Globus pallidus (tissue), 1 donor: ENCODE measurements at regions not wholly inside any gene's neighbourhood (a gene's known extent, or its start where the extent isn't known, plus 50 kb on each side); places are given as distances from the start of the nearest gene placed in this dataset.
A peak's percentile ranks its signal among the peaks of the same experiment; 100 is the strongest.

Experiments used
- DNase-seq: peaks from one replicate; pipeline ENCODE4 v3.0.0-alpha.2; 2015; ENCODE audit warnings: low spot score

DNA sequence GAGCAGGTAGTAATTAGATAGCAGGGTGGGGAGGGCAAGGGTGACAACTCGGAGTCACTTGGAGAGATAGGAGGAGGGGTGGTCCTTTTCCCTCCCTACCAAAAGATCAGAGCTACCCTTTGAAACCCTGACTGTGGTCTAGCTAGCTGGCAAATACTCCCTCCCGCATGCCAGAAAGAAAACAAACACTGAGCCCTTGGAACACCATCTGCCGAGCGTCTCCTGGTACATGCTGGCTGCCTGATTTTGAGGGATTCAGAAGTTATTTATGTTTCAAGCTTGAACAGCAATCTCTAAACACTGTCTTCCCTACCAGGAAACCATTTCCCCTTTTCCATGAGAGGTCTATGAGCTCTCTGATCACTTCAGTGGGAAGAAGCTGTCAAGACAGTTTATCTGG, 291.6 kb upstream of the CFAP20DC start:
- DNase-seq: peak; percentile 20

DNA sequence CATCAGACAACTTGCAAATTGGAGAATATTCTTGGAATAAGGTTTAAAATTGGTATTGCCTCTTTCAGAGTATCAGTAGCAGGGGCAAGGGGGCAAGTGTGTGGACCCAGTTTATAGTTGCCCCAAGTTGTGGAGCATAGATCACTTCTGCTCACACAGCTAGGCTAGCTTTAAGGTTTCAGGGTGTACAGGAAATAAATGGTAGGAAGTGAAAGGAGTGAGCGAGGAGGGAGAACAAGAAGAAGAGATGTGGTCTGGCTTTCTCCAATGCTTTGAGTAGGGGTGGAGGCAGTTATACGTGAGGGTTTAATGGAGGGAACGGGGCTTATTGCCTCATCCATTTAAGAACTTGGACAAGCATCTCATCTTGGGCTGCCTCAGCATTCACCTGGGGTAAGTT, 290.0 kb upstream of the CFAP20DC start:
- DNase-seq: no peak

DNA sequence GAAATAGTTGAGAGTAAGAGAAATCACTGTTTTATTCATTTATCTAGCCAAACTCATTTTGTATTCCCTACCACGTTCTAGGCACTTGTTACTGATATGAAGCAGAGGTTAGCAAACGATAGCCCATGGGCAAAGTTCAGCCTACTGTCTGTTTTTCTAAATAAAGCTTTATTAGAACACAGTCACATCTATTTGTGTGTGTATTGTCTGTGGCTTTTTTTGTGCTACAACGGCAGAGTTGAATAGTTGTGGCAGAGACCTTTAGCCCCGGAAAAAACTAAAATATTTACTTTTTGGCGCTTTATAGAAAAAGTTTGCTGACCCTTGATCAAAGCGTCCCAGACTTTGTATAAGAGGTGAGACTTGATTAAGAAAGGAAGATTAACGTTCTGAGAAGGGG, 289.1 kb upstream of the CFAP20DC start:
- DNase-seq: no peak

DNA sequence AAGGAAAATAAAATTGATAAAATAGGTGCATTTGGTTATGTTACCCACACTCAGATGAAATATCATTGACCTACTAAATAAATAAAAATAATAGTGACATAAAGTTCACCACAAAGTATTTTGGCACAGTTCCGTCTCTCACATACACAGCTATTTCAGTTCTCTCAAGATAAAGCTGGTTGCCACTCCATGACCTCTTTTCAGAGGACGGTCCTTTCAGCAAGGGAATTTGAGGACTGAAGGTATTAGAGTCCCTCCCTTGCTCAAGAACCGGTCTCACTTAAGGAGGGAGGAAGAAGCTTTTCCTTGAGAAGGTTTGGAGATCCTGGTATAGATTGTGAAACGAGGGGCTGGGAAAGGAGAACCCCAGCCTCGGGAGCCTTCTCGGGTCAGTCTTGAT, 285.5 kb upstream of the CFAP20DC start:
- no peak for DNase-seq

DNA sequence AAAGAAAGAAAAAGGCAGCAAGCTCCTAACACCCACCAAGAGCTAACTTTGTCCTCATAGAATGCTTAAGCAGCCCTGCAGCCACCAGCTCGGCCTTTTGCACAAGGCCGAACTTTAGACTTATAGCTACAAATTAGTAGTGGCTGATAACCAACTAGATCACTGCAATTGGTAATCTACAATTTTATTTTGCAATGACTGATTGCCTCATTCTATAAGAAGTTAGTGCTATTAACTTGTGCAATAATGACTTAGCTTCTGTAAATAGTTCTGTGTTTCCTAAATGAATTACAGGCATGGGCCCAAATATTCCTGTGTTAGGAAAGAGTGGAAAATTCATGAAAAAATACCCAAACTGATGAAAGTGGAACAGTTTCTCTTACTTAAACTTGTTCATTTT, 284.8 kb upstream of the CFAP20DC start:
- no peak for DNase-seq

DNA sequence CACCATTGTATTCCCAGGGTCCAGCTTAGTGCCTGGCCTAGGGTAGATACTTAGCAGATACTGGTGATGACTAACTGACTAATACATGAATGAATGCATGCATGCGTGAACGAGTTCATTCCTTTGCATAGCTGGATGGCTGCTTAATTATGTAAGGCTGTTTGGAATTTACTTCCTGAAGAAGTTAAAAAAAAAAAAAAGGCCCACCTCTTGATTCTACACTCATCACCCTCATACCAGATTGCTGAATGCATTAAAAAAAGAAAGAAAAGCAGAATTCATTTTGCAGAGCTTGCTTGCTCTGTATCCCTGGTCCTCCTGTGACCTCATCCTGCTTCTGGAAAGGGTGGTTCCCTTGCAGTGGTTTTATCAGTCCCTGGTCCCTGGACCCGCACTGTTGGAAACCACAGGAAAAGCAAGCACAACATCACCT, 277.6 kb upstream of the CFAP20DC start:
- DNase-seq: no peak

DNA sequence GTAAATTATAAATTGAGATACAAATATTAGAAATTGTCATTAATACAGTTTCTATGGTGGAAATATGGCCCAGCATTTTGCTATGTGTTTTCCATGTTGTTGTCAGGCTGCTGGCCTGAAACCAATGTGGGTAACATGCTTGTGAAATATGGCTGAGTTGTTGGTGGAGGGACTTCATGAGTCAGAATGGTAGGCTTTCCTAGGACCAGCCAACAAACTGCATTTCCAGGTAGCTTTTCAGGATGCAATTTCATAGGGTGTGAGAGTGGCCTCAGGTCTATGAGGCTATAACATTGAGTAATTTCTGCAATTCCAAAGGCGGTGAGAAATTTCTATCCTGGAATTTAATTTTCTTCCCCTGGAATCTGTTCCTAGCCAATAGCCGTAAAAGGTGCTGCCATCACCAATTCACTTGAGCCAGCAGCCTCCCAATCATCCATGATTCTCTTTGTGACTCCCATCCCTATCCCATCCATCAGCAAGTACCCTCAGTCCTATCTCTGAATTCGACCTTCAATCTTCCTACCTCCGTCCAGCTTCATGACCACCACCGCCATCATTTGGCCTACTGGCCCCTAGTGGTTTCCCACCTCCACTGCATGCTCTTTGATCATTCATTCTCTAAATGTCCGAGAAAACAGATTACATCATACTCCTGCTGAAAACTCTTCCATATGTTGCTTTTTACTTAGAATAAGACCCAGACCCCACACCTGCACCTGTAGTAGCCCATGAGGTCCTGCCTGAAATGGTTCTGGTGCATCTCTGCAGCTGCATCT, 276.6 kb upstream of the CFAP20DC start:
- no peak for DNase-seq

DNA sequence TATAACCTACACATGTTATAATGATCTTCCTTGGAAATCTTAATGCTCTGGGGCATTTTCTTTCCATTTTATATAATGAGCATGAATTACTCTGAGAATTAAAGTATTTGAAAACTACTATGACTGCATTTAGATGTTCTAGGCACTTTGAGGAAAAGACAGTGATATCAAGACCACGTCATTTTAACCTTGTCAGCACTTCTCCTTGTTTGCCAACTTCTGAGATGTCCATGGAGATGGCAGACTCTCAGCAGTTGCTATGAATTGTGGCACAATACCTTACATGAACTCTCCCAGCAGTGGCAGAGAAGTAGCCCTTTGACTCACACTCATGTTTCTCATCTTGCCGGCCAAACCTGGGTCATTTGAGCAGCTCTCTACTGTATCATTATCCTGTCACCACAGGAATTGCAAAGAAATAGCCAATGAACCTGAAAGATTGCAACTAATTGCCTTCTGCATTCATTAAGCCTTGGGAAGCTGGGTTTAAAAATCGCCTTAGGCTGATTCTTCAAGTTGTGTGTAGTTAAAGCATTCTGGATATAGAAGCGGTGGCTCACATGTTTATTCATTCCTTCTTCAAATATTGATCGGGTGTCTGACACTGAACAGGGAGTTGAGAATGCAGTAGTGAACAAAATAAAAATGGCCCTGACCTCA, 272.2 kb upstream of the CFAP20DC start:
- no peak for DNase-seq

DNA sequence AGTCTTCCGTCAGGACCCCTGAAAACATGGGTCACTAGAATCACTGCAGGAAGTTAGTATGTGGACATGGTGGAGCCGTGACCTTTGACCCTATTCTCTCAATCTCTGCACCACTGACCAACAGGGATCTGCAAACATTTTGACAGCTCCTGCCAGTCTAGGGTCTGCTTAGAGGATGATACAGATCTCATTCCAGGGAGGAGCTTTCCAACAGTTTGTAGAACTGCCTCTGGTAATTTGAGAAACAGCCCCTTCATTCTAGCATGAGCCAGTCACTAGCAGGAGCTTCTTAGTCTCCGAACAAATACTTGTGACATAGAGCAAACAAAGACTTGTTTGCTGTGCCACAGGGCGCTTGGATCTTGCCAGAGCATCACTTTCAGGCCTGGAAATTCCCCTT, 270.3 kb upstream of the CFAP20DC start:
- no peak for DNase-seq

DNA sequence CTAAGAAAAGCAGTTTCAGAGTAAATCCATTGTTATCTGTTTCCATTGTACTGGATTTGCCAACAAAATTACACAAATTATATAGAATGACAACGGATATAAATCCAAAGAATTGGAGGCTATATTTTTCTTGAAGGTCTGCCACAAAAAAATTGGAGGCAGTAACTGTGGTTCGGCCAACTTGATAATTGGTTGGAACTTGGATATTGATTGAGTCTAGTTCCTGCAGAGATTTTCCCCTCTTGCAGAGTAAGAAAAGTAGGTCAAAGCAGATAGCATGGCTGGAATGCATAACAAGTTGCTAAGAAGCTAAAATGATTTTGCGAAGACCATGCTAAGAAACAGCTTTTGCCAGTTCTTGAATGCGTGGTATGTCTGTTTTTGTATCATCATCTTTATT, 269.6 kb upstream of the CFAP20DC start:
- DNase-seq: no peak

DNA sequence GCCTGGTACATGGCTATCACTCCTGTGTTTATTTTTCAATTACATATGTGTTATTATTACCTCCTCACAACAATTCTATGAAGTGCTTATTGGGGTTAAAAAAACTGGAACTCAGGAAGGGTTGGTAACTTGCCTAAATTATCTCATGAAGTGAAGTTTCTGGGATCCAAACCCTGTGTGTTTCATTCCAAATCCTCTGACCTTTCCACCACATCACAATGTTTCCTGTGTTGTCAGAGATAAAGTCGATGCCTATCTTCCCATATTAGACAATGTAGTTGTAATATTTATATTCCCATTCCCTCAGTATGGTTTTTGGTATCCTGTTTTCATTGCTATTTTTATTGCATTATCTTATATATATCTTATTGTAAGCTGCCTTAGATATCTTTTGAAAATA, 269.1 kb upstream of the CFAP20DC start:
- DNase-seq: no peak

DNA sequence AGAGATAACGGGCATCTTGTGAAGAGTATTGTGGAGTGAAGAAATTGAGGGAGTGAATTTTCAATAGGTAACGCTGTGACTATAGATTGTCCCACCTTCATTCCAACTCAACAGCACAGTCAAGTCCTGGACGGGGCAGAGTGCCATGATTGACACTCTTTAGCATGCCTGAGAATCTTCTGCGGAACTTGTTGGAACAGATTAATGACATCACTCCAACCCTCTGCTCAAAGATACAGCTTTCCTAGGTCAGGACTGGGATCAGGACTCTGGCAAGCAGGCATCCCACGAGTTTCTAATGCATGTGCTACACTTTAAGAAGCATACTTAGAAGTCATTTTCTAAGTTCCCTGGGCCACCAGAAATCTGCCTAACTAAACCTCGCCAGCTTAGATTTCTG, 267.6 kb upstream of the CFAP20DC start:
- no peak for DNase-seq

DNA sequence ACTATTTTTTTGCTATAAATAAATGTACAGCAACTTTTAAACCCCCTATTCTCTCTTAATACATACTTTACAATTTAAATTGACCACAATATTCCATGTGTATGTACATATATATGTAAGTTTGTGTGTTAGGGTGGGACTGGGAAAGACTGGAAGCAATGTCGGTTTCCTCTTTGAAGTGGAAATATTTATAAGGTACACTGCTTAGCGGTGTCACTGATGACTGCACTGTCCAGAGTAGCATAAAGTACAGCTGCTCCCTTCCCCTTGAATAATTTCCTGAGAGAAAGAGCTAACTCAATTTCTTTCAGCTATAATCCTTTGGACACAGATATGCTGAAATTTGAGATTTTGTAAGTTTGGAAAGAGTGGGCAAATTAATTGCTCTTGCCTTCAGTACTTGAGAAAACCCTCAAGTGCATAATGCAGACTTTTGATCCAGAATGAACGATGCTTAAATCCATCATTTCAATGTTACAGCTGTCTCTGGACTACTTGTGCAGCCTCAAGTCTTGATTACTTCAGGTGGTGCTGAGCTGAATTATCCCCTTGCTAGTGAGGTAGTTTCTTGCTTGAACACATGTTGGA, 267.0 kb upstream of the CFAP20DC start:
- no peak for DNase-seq

DNA sequence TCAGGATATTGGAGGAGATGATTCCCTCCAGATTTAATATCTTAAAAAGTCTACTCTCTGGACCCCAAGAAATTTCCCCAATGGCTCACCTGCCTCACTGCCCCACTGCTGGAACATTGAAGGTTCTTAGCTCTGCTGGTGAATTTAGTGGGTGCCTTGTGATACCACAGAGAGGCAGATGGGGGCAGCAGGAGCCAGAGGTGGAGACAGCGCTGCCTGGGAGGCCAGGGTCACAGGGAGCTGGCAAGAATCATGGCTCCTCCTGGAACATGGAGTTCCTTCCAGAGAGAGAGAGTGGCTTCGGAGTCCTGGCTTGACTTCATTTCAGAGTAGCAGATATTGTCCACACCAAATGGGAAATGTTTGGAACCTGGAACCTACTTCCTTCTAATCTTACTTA, 263.5 kb upstream of the CFAP20DC start:
- peak; percentile 20 for DNase-seq

DNA sequence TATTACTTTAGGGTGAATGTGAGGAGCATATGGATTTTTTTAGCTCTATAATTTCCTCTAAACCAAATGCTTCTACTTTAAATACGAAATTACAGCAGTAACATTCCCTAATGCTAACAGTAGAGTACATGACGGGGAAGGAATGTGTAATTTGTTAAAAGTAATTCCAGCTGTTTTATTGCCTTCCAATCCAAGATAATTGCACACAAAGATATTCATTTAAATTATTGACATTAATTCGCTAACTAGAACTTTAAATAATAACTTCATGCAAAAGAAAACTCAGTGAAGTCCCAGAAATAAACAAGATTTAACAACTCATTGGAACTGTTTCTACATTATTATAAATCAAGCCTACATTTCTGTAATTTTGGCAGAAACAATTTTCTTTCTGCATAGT, 261.4 kb upstream of the CFAP20DC start:
- no peak for DNase-seq

DNA sequence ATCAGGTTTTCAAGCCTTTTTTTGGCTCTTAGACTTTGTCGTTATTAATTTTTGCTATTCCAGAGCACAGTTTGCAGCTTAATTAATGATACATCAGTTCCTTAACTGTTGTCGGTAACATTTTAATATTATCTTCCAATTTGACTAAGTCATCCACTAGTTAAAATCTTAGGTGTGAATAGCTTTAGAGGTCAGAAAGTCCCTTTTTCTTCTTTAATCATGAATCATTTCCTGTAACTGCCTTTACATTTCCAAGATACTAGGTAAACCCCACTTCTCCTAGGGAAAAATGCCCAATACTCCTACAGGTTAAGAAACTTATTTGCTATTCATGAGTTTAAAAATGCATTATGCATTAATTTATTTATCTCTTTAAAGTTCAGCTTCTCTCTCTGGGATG, 260.9 kb upstream of the CFAP20DC start:
- DNase-seq: no peak

DNA sequence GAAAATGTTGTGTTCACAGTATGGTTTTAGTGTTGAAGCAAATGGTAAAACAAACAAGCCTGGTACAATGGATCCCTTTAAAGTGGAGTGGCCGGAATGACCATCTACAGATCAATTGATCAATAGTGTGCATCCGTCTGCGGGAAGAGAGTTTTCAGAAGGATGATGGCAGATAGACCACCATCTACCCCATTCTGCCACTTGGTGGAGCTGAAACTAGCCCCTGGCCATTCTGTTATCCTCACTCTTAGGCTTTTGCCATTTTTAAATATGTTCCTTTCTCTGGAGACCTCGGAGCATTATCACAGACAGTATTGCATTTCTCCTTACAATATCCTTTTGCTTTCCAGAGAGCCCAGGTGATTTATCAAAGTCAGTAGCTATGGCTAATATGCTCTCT, 258.9 kb upstream of the CFAP20DC start:
- no peak for DNase-seq

DNA sequence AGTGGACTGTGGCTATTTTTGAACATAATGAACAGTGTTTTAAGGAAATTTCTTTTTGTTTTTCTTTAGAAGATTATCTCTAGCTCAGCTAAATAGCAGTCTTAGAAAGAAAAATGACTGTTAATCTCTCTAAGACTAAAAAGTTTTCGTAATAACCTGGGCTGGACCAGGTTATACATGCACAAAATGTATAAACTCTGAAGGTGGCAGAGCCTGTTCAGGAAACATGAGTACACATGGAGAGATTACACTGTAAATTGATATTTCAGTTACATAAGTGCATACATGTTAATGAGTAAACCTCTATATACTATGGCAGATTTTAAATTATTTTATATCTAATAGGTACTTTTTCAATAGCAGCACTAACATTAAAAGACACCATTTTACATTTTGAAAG, 258.2 kb upstream of the CFAP20DC start:
- no peak for DNase-seq

DNA sequence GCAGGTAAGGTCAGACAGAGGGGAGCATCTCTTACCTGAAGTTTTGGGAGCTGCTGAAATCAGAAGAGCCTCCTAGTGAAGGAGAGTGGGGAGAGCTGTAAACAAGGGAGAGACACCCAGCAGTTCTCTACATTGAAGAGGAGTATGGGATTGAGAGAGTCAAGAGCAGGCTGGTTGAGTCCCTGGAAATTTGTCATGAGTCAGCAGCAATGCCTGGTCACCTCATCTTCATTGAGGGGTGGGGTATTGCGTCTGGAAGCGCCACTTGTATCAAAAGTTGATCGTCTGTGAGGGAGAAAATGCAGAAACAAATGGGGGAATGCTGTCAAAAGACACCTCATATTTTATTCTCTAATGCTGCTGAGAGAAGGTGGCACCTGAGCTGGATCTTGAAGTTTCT, 256.6 kb upstream of the CFAP20DC start:
- DNase-seq: no peak

DNA sequence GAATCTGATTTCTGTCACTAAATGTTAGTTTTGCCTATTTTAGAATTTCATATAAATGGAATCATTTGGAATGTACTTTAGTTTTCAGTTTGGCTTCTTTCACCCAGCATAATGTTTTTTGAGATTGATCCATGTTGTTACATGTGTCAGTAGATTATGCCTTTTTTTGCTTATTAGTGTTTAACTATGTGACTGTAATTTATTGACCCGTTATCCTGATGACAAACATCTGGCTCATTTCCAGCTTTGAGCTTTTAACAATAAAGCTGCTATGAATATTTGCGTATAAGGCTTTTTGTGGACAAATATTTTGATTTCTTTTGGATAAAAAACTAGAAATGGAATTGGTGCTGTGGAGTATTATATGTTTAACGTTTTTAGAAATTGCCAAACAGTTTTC, 254.5 kb upstream of the CFAP20DC start:
- no peak for DNase-seq

DNA sequence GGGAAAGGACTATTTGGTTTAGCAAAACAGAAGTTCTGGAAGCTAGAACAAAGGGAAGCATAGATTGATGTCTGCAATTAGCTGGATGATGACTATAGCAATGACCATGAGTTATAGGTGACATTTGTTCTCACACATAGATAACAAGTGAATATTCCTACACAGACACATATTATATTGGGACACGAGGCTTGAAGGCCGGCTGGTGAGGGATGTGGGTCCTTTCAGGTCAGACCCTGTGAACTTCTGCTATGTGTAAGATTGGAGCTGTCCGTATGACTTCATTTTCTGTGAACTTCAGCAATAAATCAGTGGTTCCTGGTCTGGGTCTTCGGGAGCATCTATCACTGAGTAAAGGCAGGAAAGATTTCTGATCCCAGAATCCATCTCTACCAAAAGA, 253.6 kb upstream of the CFAP20DC start:
- DNase-seq: no peak

DNA sequence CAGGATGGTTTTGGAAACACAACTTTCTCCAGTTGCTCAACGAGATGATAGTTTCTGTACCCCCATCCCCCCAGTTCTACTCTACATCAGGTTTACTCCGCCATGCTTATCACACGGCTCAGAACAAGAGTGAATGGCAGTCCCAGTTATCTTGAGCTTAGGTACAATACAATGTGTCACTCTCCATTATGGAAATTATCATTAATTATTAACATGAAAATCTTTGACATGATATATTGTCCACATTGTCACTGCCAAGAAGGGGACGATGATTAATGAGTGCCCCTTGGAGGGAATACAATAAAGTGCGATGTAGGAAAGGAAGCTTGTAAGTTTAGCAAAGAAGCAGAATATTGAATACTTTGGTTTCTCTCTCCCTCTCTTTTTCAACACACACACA, 252.6 kb upstream of the CFAP20DC start:
- DNase-seq: no peak

DNA sequence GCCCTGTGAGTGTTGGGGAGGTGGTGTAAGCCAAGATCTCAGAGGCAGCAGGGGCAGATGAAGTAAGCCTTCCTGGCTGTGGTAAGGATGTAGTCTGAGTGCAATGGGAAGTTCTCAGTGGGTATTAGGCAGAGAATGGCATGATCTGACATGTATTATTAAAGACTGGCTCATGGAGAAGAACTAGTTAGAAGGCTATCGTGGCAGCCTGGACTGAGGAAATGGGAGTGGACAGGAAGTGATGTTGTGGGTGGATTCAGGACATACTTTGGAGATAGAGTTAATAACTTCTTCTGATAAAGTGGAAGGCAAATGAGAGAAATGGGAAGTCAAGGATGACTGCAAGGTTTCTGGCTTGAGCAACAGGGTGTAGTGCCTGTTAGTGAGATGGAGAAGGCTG, 250.9 kb upstream of the CFAP20DC start:
- no peak for DNase-seq

DNA sequence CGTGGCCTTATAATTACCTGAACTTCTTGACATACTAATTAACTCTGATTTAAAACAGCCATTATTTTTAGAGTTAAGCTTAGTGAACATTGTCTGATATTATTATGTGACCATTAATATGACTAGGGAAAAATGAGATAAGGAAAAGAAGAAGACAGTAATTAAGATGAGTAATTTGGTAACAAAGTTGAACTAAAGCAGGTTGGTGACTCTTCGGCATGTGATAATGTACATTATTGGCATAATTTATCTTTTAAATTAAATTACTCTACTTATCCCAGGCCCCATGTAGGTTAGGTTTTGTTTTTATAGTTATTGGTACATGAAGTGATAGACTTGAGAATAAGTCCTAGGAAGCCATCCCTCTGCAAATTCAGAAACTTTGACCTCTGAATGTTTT, 249.7 kb upstream of the CFAP20DC start:
- DNase-seq: no peak
